Osteoblast (primary cell): ENCODE measurements at regions not wholly inside any gene's neighbourhood (a gene's known extent, or its start where the extent isn't known, plus 50 kb on each side); places are given as distances from the start of the nearest gene placed in this dataset.
"Not testable (repeated sequence)": the region's sequence is repeated elsewhere in the genome, so short reads cannot be mapped to it uniquely, and the experiment has no call there.

ENCODE experiments used
- DNase-seq: peaks from one replicate; pipeline ENCODE4 v3.0.0; 2011; ENCODE audit warnings: low spot score, mixed read lengths; ENCODE audit not compliant: insufficient read length; ENCODE audit errors: missing footprints
- H2AFZ ChIP-seq: 2 replicates; pipeline ENCODE4 v1.6.0; 2011; ENCODE audit warnings: mild to moderate bottlenecking, low read length
- H3K27ac ChIP-seq: 2 replicates; pipeline ENCODE4 v1.5.1; 2011; ENCODE audit warnings: mild to moderate bottlenecking, low read depth, low read length, moderate library complexity
- H3K27me3 ChIP-seq: 2 replicates; pipeline ENCODE4 v1.6.0; 2012; ENCODE audit warnings: mild to moderate bottlenecking, control low read depth, inconsistent platforms, low read length, moderate library complexity; ENCODE audit not compliant: insufficient read depth
- H3K36me3 ChIP-seq: 2 replicates; pipeline ENCODE4 v1.5.1; 2011; ENCODE audit warnings: mild to moderate bottlenecking, low read length, control low read depth, moderate library complexity; ENCODE audit not compliant: insufficient read depth
- H3K4me1 ChIP-seq: 2 replicates; pipeline ENCODE4 v1.5.1; 2011; ENCODE audit warnings: mild to moderate bottlenecking, low read length, control low read depth, moderate library complexity; ENCODE audit not compliant: insufficient read depth
- H3K4me2 ChIP-seq: 2 replicates; pipeline ENCODE4 v1.6.0; 2011; ENCODE audit warnings: mild to moderate bottlenecking, low read length; ENCODE audit not compliant: insufficient read depth
- H3K4me3 ChIP-seq: fragments of 200-600 bp; sonication (generic); 3 replicates; pipeline ENCODE4 v1.5.1; 2012; ENCODE audit warnings: mild to moderate bottlenecking, low read length, inconsistent platforms; ENCODE audit not compliant: insufficient read depth
- H3K79me2 ChIP-seq: 2 replicates; pipeline ENCODE4 v1.6.0; 2012; ENCODE audit warnings: mild to moderate bottlenecking, low read length, control low read depth, inconsistent platforms; ENCODE audit not compliant: insufficient read depth
- H3K9me3 ChIP-seq: 2 replicates; pipeline ENCODE4 v1.5.1; 2011; ENCODE audit warnings: low read depth, low read length, control low read depth
- H4K20me1 ChIP-seq: 2 replicates; pipeline ENCODE4 v1.6.0; 2012; ENCODE audit warnings: mild to moderate bottlenecking, low read length, control low read depth; ENCODE audit not compliant: insufficient read depth
- TF ChIP-seq, protein P1 (sequence below): IDR thresholded peaks from 2 replicates; pipeline ENCODE4 v1.5.1; 2011; ENCODE audit warnings: mild to moderate bottlenecking, low read depth, low read length, moderate library complexity; ENCODE audit errors: extremely low read depth

DNA sequence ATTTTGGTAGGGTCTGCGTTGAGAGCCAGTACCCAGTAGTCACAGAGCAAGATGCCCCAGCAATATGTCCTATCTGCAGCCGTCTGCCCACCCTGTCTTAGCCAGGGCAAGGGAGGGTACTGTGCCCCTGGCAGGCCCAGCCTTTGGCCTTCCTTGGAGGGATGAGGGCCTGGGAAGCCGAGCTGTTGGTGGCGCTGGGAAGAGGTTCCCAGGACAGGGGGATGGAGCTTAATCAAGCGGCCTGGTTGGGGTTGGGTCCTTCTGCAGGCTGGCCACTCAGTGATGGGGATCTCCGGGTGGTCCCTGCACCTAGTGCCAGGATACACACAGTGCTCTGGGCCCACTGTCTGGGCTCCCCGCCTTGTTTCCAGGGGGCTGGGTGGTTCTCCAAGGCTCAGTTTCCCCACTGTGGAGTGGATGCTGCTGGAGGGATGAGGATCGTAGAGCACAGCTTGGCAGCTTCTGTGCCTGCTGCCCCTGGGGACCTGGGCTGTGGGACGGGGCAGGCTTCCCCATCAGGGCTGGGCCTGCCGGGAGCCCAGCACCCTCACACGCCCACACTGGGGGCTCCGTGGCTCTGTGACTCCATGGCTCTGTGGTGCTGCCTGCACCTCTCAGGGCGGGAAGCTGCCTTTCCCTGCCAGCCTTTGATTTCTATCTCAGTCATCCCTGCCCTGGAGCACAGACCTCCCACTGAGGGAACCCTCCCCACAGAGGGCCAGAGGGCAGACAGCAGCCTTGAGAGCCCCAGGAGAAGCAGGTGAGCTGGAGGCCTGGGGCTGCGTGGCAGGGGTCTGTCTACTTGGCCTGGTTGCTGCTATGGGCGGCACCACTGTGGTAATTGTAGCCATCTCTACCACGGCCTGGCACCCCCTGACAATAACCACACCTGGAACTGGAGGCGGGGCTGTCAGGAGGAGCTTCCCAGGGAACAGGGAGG lies 357.0 kb downstream of the TMEM121 start:
- Histone ChIP-seq H3K4me1 (no peaks in the 10 kb centered on the region), H2AFZ (no peak overlapping the region), H3K9me3 (no peaks in the 10 kb centered on the region), H3K4me3 (no peak overlapping the region), H3K79me2 (no peaks in the 10 kb centered on the region), H4K20me1 (no peaks in the 10 kb centered on the region), H3K27ac (no peak overlapping the region), H3K36me3 (no peaks in the 10 kb centered on the region), H3K27me3 (no peaks in the 10 kb centered on the region), H3K4me2 (no peak overlapping the region)
- TF ChIP-seq, protein P1, sequence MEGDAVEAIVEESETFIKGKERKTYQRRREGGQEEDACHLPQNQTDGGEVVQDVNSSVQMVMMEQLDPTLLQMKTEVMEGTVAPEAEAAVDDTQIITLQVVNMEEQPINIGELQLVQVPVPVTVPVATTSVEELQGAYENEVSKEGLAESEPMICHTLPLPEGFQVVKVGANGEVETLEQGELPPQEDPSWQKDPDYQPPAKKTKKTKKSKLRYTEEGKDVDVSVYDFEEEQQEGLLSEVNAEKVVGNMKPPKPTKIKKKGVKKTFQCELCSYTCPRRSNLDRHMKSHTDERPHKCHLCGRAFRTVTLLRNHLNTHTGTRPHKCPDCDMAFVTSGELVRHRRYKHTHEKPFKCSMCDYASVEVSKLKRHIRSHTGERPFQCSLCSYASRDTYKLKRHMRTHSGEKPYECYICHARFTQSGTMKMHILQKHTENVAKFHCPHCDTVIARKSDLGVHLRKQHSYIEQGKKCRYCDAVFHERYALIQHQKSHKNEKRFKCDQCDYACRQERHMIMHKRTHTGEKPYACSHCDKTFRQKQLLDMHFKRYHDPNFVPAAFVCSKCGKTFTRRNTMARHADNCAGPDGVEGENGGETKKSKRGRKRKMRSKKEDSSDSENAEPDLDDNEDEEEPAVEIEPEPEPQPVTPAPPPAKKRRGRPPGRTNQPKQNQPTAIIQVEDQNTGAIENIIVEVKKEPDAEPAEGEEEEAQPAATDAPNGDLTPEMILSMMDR = no peak
- DNase-seq = peak; percentile 38

DNA sequence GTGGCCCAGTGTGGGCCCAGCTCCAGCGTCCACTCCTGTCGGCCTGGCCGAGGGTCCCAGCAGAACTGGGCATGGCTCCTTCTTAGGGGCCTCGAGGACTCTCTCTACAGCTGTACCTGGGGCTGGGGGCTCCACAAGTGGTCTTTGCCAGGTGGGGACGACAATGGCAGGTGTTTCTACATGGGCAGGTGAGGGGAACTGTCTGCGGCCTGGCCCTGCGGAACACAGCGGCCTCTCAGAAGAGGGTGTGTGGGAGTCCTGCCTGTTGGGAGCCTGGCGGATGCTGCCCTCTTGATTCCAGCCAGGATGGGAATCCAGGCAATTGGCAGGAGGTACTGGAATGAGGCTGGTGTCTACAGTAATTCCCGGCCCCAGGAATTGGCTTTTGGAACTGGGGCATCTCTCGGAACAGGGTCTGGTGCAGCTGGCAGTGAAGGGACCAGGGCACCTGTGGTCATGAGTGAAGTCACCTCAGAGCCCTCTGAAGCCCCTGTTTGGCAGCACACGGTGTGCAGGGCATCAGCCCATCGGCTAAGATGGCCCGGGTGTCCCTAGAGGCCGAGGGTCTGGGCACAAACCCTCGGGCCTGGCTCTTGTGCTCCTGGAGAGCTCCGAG lies 357.9 kb downstream of the TMEM121 start:
- DNase-seq = peak; percentile 18
- H3K9me3 ChIP-seq, H3K27me3 ChIP-seq, H3K27ac ChIP-seq, H3K79me2 ChIP-seq, H4K20me1 ChIP-seq, H3K4me2 ChIP-seq, H3K4me1 ChIP-seq, H3K4me3 ChIP-seq, H3K36me3 ChIP-seq, H2AFZ ChIP-seq: not testable (repeated sequence)

DNA sequence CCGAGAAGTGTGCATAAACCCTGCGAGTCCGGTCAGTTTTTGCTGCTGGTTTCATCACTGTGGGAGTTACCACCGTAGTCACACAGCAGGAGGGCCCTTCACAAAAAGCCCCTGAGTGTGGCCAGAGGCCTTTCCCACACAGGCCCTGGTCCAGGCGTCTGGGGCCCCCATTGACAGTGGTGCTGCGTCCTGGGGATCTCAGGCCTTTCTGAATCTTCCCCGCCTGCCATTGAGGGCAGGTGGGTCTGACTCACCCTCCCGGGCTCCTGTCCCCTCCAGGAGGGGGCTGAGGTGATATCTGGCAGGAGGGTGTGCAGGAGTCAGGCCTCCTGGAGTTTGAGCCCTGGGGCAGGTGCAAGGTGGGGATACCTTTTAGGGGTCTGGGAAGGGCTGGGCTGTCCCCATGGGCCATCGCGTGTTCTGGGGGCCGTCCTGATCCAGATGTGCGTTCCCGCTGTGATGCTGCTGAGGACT lies 358.5 kb downstream of the TMEM121 start:
- TF ChIP-seq, protein P1 = no peak
- Histone ChIP-seq H3K36me3 (no peaks in the 10 kb centered on the region), H3K27me3 (no peaks in the 10 kb centered on the region), H3K4me1 (no peaks in the 10 kb centered on the region), H2AFZ (no peak overlapping the region), H3K27ac (no peak overlapping the region), H3K9me3 (no peaks in the 10 kb centered on the region), H3K79me2 (no peaks in the 10 kb centered on the region), H4K20me1 (no peaks in the 10 kb centered on the region), H3K4me3 (no peak overlapping the region), H3K4me2 (no peak overlapping the region)
- peak; percentile 53 for DNase-seq

DNA sequence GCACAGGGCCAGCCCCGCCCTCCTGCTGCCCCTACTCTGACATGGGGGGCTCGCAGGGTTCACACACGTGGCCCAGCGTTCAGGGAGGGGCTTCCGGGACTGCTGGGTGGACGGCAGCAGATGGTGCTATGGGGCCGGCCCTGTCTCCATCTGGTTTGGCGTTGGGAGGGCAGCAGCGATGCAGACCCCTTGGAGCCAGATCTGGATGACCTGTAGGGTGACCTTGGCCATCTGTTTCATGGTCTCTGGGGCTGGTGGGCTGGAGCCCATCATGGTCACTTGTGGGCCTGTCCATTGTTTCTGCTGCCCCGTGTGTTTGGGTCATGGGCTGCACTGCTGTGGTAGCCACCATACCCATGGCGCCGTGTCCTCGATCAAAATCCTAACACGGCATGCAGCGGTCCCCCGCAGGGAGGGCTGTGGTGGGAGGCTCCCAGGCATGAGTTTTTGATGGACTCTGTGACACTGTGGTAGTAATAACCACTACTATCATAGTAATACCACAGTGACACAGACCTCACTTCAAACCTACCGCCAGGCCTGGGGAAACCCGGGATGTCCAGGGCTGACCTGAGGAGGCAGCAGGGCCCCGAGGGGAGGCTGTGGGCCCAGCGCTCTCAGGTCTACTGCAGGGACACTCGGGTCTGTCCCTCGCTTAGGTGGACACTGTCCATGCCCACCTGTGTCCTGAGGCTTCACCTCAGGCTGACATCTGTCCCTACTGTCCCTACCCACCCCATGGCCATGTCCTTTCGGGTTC lies 359.4 kb downstream of the TMEM121 start:
- no peak overlapping the region for H3K4me3 ChIP-seq
- H3K4me2 ChIP-seq = no peak overlapping the region
- H3K27me3 ChIP-seq = no peaks in the 10 kb centered on the region
- H3K79me2 ChIP-seq = no peaks in the 10 kb centered on the region
- H3K9me3 ChIP-seq = no peaks in the 10 kb centered on the region
- H4K20me1 ChIP-seq = no peaks in the 10 kb centered on the region
- H3K27ac ChIP-seq = no peak overlapping the region
- peak; percentile 57 for DNase-seq
- H2AFZ ChIP-seq = no peak overlapping the region
- H3K4me1 ChIP-seq = no peaks in the 10 kb centered on the region
- H3K36me3 ChIP-seq = no peaks in the 10 kb centered on the region
- TF ChIP-seq, protein P1 = no peak

DNA sequence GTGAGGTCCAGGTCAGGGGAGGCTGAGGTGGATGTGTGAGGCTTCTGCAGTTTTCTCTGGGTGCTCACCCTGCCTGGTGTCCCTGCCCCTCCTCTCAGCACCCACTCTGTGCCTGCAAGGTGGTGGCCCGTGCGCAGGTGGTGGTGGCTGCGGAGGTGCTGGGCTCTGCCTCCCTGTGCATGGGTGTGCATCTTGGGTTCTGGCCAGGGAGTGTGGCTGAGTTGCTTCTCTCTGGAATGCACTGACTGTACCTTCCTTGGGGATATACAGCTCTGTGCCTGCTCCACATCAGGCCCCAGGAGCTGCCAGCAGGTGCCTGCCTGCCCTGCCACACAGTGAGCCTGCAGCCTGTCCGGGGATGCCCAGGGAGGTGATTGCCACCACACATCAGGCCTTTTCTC lies 360.4 kb downstream of the TMEM121 start:
- H3K9me3 ChIP-seq, DNase-seq, H3K27me3 ChIP-seq, H4K20me1 ChIP-seq, H3K4me2 ChIP-seq, H3K4me3 ChIP-seq, H3K79me2 ChIP-seq, H3K27ac ChIP-seq, H2AFZ ChIP-seq, H3K36me3 ChIP-seq, H3K4me1 ChIP-seq: not testable (repeated sequence)
